ENCODE measurements at regions not wholly inside any gene's neighbourhood (a gene's known extent, or its start where the extent isn't known, plus 50 kb on each side); places are given as distances from the start of the nearest gene placed in this dataset.

- TF ChIP-seq POLR2A (IDR thresholded peaks at IDR 0.05) (no peak), CTCF (IDR thresholded peaks at IDR 0.05) (no peak)
Observed at GRCh38 chr3:6521369-6522113, 339.4 kb upstream of the GRM7 start.

Measured in stomach (tissue), 4 donors.